Transverse colon (tissue), 4 donors: ENCODE measurements at regions not wholly inside any gene's neighbourhood (a gene's known extent, or its start where the extent isn't known, plus 50 kb on each side); places are given as distances from the start of the nearest gene placed in this dataset.

Source experiments
- DNase-seq: peaks from one replicate; pipeline ENCODE4 v3.0.0-alpha.2; 2019
- H3K27ac ChIP-seq, 4 donors: fragments of 200-600 bp; sonication (generic); 2 replicates each; pipeline ENCODE4 v1.5.1; 2016 to 2018; ENCODE audit warnings: inconsistent platforms in 4 of 4
- H3K27me3 ChIP-seq: fragments of 200-600 bp; sonication (generic); 2 replicates; pipeline ENCODE4 v1.5.1; 2017; ENCODE audit warnings: inconsistent platforms
- H3K36me3 ChIP-seq, 4 donors: fragments of 200-600 bp; sonication (generic); 2 replicates each; pipeline ENCODE4 v1.5.1; 2017 to 2019; ENCODE audit warnings: inconsistent platforms in 4 of 4
- H3K4me1 ChIP-seq, 4 donors: fragments of 200-600 bp; sonication (generic); 2 replicates each; pipeline ENCODE4 v1.5.1; 2017 to 2020; ENCODE audit warnings: inconsistent platforms in 4 of 4
- H3K4me3 ChIP-seq, 4 donors: fragments of 200-600 bp; sonication (generic); 1 replicate in 1 of 4; 2 replicates in 3 of 4; pipeline versions ENCODE4 v1.5.1 to v1.6.1; 2017 to 2019; ENCODE audit warnings: inconsistent platforms in 4 of 4
- H3K9me3 ChIP-seq, 2 donors: fragments of 200-600 bp; sonication (generic); 2 replicates each; pipeline ENCODE4 v1.5.1; 2017 to 2019; ENCODE audit warnings: inconsistent platforms in 2 of 2
- CTCF ChIP-seq, 5 experiments: fragments of 200-600 bp in 3 of 5; fragments of 450-650 bp in 2 of 5; sonication (generic) in 3 of 5; IDR thresholded peaks; 1 replicate in 2 of 5; 2 replicates in 3 of 5; pipeline ENCODE4 v1.5.1; 2016 to 2017; ENCODE audit warnings: antibody characterized with exemption in 5 of 5, inconsistent platforms in 3 of 5, mild to moderate bottlenecking in 2 of 5, moderate library complexity in 1 of 5
- EP300 ChIP-seq: sonication (generic); formaldehyde crosslinking; IDR thresholded peaks from one replicate; pipeline ENCODE4 v1.6.1; 2017; ENCODE audit warnings: antibody characterized with exemption, low read depth
- POLR2A ChIP-seq: fragments of 450-650 bp; IDR thresholded peaks from one replicate; pipeline ENCODE4 v1.6.1; 2016; ENCODE audit warnings: antibody characterized with exemption, mild to moderate bottlenecking, moderate library complexity
- POLR2AphosphoS5 ChIP-seq, 3 donors: sonication (generic); formaldehyde crosslinking; IDR thresholded peaks; one replicate each; pipeline ENCODE4 v1.6.1; 2016; ENCODE audit warnings: antibody characterized with exemption in 3 of 3
- WGBS, 2 donors: methylation state at CpG; one replicate each; pipeline ENCODE4 v1.1.5; 2018; ENCODE audit warnings: low coverage in 1 of 2; 5-methylcytosine and 5-hydroxymethylcytosine counted together
- in situ Hi-C, 4 donors: fragments of 200-750 bp; cut with MboI; loops; one replicate each; pipeline versions ENCODE4 v1.15.0 to v1.15.1; 2017; ENCODE audit warnings: low sequenced_read_pairs in 3 of 4, low pct_ligation_motif_present in 1 of 4, low pct_unique_long_range_greater_than_20kb in 1 of 4
- intact Hi-C: fragments of 100-400 bp; cut with DNase I; formaldehyde crosslinking; loops from one replicate; pipeline ENCODE4 v1.15.1; 2023; ENCODE audit warnings: low total_unique reads

- in situ Hi-C loops (no loop called here), intact Hi-C loops (no loop called here)
- Histone ChIP-seq H3K36me3 (no peaks in the 10 kb centered on the region), H3K4me3 (no peak overlapping the region), H3K9me3 (no peaks in the 10 kb centered on the region), H3K27me3 (no peaks in the 10 kb centered on the region), H3K27ac (no peak overlapping the region), H3K4me1 (peaks cover 0 to 7% (median 2%) of the 10 kb centered on the region in 4 donors)
- DNase-seq: peak; percentile 66
- TF ChIP-seq POLR2A (no peak), POLR2AphosphoS5 (IDR thresholded peaks at IDR 0.05) (no peak), EP300 (no peak), CTCF (IDR thresholded peaks at IDR 0.05) (peak; percentile 54 to 73 (median 67))
- 47 to 54% methylated on average over 3 of the region's 3 CpGs for WGBS, 2 donors
Measured at GRCh38 chr1:185595835-185596667, 138.1 kb upstream of the HMCN1 start.

GRCh38 chr1:185594786-185595410, 139.3 kb upstream of the HMCN1 start:
- Histone ChIP-seq H3K27me3 (no peaks in the 10 kb centered on the region), H3K4me3 (no peak overlapping the region), H3K36me3 (no peaks in the 10 kb centered on the region), H3K4me1 (peaks cover 0 to 7% (median 2%) of the 10 kb centered on the region in 4 donors), H3K27ac (no peak overlapping the region), H3K9me3 (no peaks in the 10 kb centered on the region)
- 82 to 90% methylated on average over 3 of the region's 3 CpGs for WGBS, 2 donors
- no peak for DNase-seq
- intact Hi-C loops (no loop called here), in situ Hi-C loops (no loop called here)
- no peak for TF ChIP-seq POLR2AphosphoS5 (IDR thresholded peaks at IDR 0.05)

GRCh38 chr1:185593271-185593670, 140.9 kb upstream of the HMCN1 start:
- no peak for DNase-seq
- no peak overlapping the region for H3K4me3 ChIP-seq
- H3K4me1 ChIP-seq: peaks cover 0 to 7% (median 2%) of the 10 kb centered on the region in 4 donors
- no peaks in the 10 kb centered on the region for H3K36me3 ChIP-seq
- whole genome bisulfite sequencing, 2 donors: 4 to 64% methylated on average over 1 of the region's 1 CpG
- H3K9me3 ChIP-seq: no peaks in the 10 kb centered on the region
- intact Hi-C loops: no loop called here
- TF ChIP-seq POLR2A (no peak), EP300 (no peak), POLR2AphosphoS5 (IDR thresholded peaks at IDR 0.05) (no peak), CTCF (IDR thresholded peaks at IDR 0.05) (no peak)
- H3K27ac ChIP-seq: no peak overlapping the region
- no peaks in the 10 kb centered on the region for H3K27me3 ChIP-seq
- in situ Hi-C loops: no loop called here

- Histone ChIP-seq H3K4me3 (no peak overlapping the region), H3K27me3 (no peaks in the 10 kb centered on the region), H3K36me3 (no peaks in the 10 kb centered on the region), H3K9me3 (peaks cover 13 to 16% of the 10 kb centered on the region in 2 donors), H3K4me1 (no peaks in the 10 kb centered on the region), H3K27ac (no peak overlapping the region)
- intact Hi-C loops (no loop called here), in situ Hi-C loops (no loop called here)
- 65% methylated on average over 8 of the region's 8 CpGs; no CpG with 5 or more reads in 1 of the 2 donors for WGBS, 2 donors
- no peak for DNase-seq
- TF ChIP-seq POLR2AphosphoS5 (IDR thresholded peaks at IDR 0.05): no peak
- no peak for TF ChIP-seq EP300
- TF ChIP-seq CTCF (IDR thresholded peaks at IDR 0.05): no peak
- TF ChIP-seq POLR2A: no peak
Measured at GRCh38 chr1:185585770-185586169, 148.4 kb upstream of the HMCN1 start.
